ENCODE measurements at regions not wholly inside any gene's neighbourhood (a gene's known extent, or its start where the extent isn't known, plus 50 kb on each side); places are given as distances from the start of the nearest gene placed in this dataset.

DNA sequence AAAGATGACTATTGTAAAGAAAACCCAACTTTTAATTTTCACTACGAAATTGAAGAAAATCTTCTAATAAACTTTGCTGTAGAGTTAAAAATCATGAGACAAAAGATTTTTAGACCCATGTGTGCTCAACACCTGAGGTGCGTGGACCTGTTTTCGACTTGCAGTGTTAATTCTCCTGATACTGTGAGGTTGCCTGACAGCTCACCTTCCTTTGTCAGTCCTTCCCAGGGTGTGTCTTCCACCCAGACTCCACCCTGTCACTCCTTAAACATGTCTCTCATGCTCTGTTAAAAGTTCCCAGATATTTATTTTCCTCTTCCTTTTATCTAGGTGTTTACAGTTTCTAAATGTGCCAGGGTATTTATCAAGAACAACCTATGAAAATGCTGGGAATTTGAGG is 151.3 kb upstream of the NT5E start:
- TF ChIP-seq, protein P1, sequence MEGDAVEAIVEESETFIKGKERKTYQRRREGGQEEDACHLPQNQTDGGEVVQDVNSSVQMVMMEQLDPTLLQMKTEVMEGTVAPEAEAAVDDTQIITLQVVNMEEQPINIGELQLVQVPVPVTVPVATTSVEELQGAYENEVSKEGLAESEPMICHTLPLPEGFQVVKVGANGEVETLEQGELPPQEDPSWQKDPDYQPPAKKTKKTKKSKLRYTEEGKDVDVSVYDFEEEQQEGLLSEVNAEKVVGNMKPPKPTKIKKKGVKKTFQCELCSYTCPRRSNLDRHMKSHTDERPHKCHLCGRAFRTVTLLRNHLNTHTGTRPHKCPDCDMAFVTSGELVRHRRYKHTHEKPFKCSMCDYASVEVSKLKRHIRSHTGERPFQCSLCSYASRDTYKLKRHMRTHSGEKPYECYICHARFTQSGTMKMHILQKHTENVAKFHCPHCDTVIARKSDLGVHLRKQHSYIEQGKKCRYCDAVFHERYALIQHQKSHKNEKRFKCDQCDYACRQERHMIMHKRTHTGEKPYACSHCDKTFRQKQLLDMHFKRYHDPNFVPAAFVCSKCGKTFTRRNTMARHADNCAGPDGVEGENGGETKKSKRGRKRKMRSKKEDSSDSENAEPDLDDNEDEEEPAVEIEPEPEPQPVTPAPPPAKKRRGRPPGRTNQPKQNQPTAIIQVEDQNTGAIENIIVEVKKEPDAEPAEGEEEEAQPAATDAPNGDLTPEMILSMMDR (conservative IDR thresholded peaks at IDR 0.05): no peak
- no peak for TF ChIP-seq ZFX (IDR thresholded peaks at IDR 0.05)

Data from C4-2B (cell line).